ENCODE measurements at regions not wholly inside any gene's neighbourhood (a gene's known extent, or its start where the extent isn't known, plus 50 kb on each side); places are given as distances from the start of the nearest gene placed in this dataset.
A peak's percentile ranks its signal among the peaks of the same experiment; 100 is the strongest.
"Not testable (repeated sequence)": the region's sequence is repeated elsewhere in the genome, so short reads cannot be mapped to it uniquely, and the experiment has no call there.

DNA sequence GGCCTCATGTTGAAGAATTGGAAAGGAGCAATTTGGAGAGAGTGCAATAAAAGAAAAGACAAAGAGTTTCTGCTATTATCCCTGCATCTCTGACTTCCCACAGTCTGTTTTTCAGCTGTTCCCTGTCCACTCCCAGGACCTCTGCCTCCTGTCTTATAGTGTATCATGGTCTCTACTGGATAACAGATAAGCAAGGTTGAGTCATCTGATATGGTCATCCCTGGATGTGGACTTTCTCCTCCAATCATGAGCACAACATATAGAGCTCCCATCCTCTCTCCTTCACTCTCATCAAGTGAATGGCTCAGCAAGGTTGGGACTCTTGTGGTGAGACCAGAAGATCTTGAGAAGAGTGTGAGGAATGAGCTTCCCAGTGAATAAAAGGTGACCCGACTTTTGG lies 123.1 kb downstream of the PLCE1 start:
- Histone ChIP-seq H3K4me3 (ENCODE audit: low read length in 3 of 3) (no peak overlapping the region), H3K27me3 (ENCODE audit: control insufficient read depth, insufficient read depth, low read length) (no peaks in the 10 kb centered on the region), H3K27ac (ENCODE audit: low read depth in 2 of 2, low read length in 2 of 2) (no peak overlapping the region), H3K36me3 (ENCODE audit: control insufficient read depth in 2 of 3, insufficient read depth in 3 of 3, low read length in 3 of 3) (no peaks in the 10 kb centered on the region), H3K9me3 (ENCODE audit: control insufficient read depth in 2 of 3, insufficient read depth in 1 of 3, low read length in 3 of 3) (no peaks in the 10 kb centered on the region), H3K9ac (ENCODE audit: low read length in 3 of 3) (no peak overlapping the region), H3K4me1 (ENCODE audit: control insufficient read depth in 2 of 3, insufficient read depth in 2 of 3, low read depth in 1 of 3, low read length in 3 of 3) (no peaks in the 10 kb centered on the region)
- TF ChIP-seq CTCF (IDR thresholded peaks at IDR 0.05; ENCODE audit: borderline replicate concordance, extremely low read depth, insufficient read depth), result no peak
- FAIRE-seq, result no peak
- intact Hi-C loops (cut with DNase I), result no loop called here
- DNase-seq, result no peak

DNA sequence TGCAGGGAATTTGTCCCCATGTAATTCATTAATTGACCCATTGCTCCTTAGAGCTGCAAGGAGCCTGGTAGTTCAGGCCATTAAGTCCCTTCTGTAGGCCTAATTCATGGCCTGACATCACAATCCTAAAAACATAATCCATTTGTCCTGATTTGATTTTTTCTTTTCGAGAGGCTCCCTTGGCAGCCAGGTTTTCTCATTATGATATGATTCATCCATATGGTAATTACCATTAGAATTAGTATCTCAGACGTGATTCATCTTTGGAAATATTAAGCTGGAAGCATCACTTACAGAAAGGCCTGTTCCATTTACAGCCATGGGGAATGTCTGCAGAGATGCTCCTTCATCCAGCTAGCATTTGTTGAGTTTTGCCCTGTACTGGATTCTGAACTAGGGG lies 128.5 kb downstream of the PLCE1 start:
- no peaks in the 10 kb centered on the region for H3K36me3 ChIP-seq (ENCODE audit: control insufficient read depth in 2 of 3, insufficient read depth in 3 of 3, low read length in 3 of 3)
- H3K9ac ChIP-seq (ENCODE audit: low read length in 3 of 3), result no peak overlapping the region
- no peaks in the 10 kb centered on the region for H3K9me3 ChIP-seq (ENCODE audit: control insufficient read depth in 2 of 3, insufficient read depth in 1 of 3, low read length in 3 of 3)
- H3K4me1 ChIP-seq (ENCODE audit: control insufficient read depth in 2 of 3, insufficient read depth in 2 of 3, low read depth in 1 of 3, low read length in 3 of 3), result no peaks in the 10 kb centered on the region
- no peak overlapping the region for H3K4me3 ChIP-seq (ENCODE audit: low read length in 3 of 3)
- H3K27me3 ChIP-seq (ENCODE audit: control insufficient read depth, insufficient read depth, low read length), result no peaks in the 10 kb centered on the region
- no peak for TF ChIP-seq CTCF (IDR thresholded peaks at IDR 0.05; ENCODE audit: borderline replicate concordance, extremely low read depth, insufficient read depth)
- H3K27ac ChIP-seq (ENCODE audit: low read depth in 2 of 2, low read length in 2 of 2), result no peak overlapping the region
- DNase-seq (no peak), FAIRE-seq (no peak)
- intact Hi-C loops (cut with DNase I), result no loop called here

DNA sequence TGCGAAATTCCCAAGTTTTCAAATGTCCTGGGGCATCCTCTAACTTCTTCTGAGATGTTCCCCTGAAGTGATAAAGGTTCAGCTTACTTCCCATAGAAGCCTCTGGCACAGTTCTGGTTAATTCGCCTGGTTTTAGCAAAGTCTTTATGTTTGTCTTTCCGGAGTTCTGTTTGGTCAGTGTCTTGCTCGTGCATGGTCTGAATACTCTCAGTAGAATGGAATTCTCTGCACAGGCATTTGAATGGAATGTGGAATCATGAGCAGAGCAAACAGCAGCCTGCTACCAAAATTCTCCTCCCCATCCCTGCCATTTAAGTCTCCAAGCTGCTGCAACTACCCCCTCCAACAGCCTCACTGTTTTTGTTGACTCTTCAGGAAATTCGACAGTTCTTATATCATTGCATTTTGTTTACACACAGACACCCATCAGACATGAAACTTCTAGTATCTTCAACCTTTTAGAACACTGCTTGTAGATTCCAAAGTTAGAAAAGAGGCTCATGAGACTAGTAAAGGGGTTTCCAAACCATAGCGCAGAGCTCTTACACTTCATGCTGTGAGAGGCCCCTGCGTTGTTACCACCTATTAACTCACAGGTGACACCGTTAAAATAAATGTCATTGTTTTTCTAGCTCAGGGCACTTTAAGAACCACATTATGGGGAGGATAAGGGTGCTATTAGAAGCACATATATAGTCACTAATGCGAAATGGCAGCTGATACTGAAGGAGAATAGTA lies 129.7 kb downstream of the PLCE1 start:
- peak in 3 of 5 donors; percentile 16 to 77 (median 27) for DNase-seq
- TF ChIP-seq CTCF (IDR thresholded peaks at IDR 0.05; ENCODE audit: borderline replicate concordance, extremely low read depth, insufficient read depth), result no peak

DNA sequence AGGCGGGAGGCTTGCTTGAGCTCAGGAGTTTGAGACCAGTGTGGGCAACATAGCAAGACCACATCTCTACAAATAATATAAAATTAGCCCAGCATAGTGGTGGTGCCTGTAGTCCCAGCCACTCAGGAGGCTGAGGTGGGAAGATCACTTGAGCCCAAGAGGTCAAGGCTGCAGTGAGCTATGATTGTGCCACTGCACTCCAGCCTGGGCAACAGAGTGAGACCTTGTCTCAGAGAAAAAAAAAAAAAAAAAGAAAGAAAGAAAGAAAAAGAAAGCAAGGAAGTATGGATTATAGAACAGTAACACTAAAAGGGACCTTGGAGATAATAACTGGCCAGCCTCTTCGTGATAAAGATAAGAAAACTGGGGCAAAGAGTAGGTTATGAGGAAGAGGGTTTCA lies 130.4 kb downstream of the PLCE1 start:
- H3K27me3 ChIP-seq (ENCODE audit: control insufficient read depth, insufficient read depth, low read length); H3K36me3 ChIP-seq (ENCODE audit: control insufficient read depth in 2 of 3, insufficient read depth in 3 of 3, low read length in 3 of 3); H3K27ac ChIP-seq (ENCODE audit: low read depth in 2 of 2, low read length in 2 of 2); H3K4me1 ChIP-seq (ENCODE audit: control insufficient read depth in 2 of 3, insufficient read depth in 2 of 3, low read depth in 1 of 3, low read length in 3 of 3); H3K9me3 ChIP-seq (ENCODE audit: control insufficient read depth in 2 of 3, insufficient read depth in 1 of 3, low read length in 3 of 3); intact Hi-C loops (cut with DNase I); FAIRE-seq; DNase-seq; H3K9ac ChIP-seq (ENCODE audit: low read length in 3 of 3); H3K4me3 ChIP-seq (ENCODE audit: low read length in 3 of 3): not testable (repeated sequence)

More for the DNA sequence above, 129.7 kb downstream of the PLCE1 start:
- no peaks in the 10 kb centered on the region for H3K27me3 ChIP-seq (ENCODE audit: control insufficient read depth, insufficient read depth, low read length)
- intact Hi-C loops (cut with DNase I), result no loop called here
- FAIRE-seq, result no peak
- H3K9ac ChIP-seq (ENCODE audit: low read length in 3 of 3), result no peak overlapping the region
- no peak overlapping the region for H3K27ac ChIP-seq (ENCODE audit: low read depth in 2 of 2, low read length in 2 of 2)
- no peaks in the 10 kb centered on the region for H3K4me1 ChIP-seq (ENCODE audit: control insufficient read depth in 2 of 3, insufficient read depth in 2 of 3, low read depth in 1 of 3, low read length in 3 of 3)
- no peak overlapping the region for H3K4me3 ChIP-seq (ENCODE audit: low read length in 3 of 3)
- H3K9me3 ChIP-seq (ENCODE audit: control insufficient read depth in 2 of 3, insufficient read depth in 1 of 3, low read length in 3 of 3), result no peaks in the 10 kb centered on the region
- H3K36me3 ChIP-seq (ENCODE audit: control insufficient read depth in 2 of 3, insufficient read depth in 3 of 3, low read length in 3 of 3), result no peaks in the 10 kb centered on the region

- H3K36me3 ChIP-seq (ENCODE audit: control insufficient read depth in 2 of 3, insufficient read depth in 3 of 3, low read length in 3 of 3); H3K9ac ChIP-seq (ENCODE audit: low read length in 3 of 3); intact Hi-C loops (cut with DNase I); H3K9me3 ChIP-seq (ENCODE audit: control insufficient read depth in 2 of 3, insufficient read depth in 1 of 3, low read length in 3 of 3); H3K4me3 ChIP-seq (ENCODE audit: low read length in 3 of 3); H3K4me1 ChIP-seq (ENCODE audit: control insufficient read depth in 2 of 3, insufficient read depth in 2 of 3, low read depth in 1 of 3, low read length in 3 of 3); DNase-seq; H3K27ac ChIP-seq (ENCODE audit: low read depth in 2 of 2, low read length in 2 of 2); H3K27me3 ChIP-seq (ENCODE audit: control insufficient read depth, insufficient read depth, low read length); FAIRE-seq: not testable (repeated sequence)
These were observed 131.5 kb downstream of the PLCE1 start for GRCh38 chr10:94125268-94125667.
